Cardiac septum (tissue), 1 donor: ENCODE measurements at regions not wholly inside any gene's neighbourhood (a gene's known extent, or its start where the extent isn't known, plus 50 kb on each side); places are given as distances from the start of the nearest gene placed in this dataset.

ENCODE experiments used
- DNase-seq: peaks from one replicate; pipeline ENCODE4 v3.0.0-alpha.2; 2020; ENCODE audit warnings: low spot score
- intact Hi-C: fragments of 100-400 bp; cut with DNase I; formaldehyde crosslinking; loops from one replicate; pipeline ENCODE4 v1.14.0; 2022
- donor health status: DM: no; HTN: no; CAD: no.

- DNase-seq = no peak
- intact Hi-C loops = loop anchor here (1.0 to 5.0 kb wide), 2 partner anchors 108 to 294 kb away; no protein-coding TSS in a partner anchor
These were observed 106.3 kb downstream of the PERP start for GRCh38 chr6:138000941-138001340.

- DNase-seq = no peak
- intact Hi-C loops = loop anchor here (1.0 to 5.0 kb wide), 2 partner anchors 107 to 295 kb away; no protein-coding TSS in a partner anchor
These were observed 105.4 kb downstream of the PERP start for GRCh38 chr6:138001750-138002349.

GRCh38 chr6:138004430-138005287, 102.6 kb downstream of the PERP start:
- intact Hi-C loops = loop anchor here (5.0 kb wide), 1 partner anchor 297 kb away; no protein-coding TSS in a partner anchor
- no peak for DNase-seq

- intact Hi-C loops = no loop called here
- DNase-seq = no peak
These were observed 101.4 kb downstream of the PERP start for GRCh38 chr6:138005846-138006245.

- intact Hi-C loops = no loop called here
- no peak for DNase-seq
These were observed 100.2 kb downstream of the PERP start for GRCh38 chr6:138007014-138007472.

GRCh38 chr6:138008791-138009190, 98.4 kb downstream of the PERP start:
- DNase-seq = no peak
- intact Hi-C loops = no loop called here

GRCh38 chr6:138011413-138011812, 95.8 kb downstream of the PERP start:
- DNase-seq = no peak
- intact Hi-C loops = no loop called here

GRCh38 chr6:138012682-138013081, 94.5 kb downstream of the PERP start:
- DNase-seq = no peak
- intact Hi-C loops = no loop called here

GRCh38 chr6:138013959-138014358, 93.3 kb downstream of the PERP start:
- no peak for DNase-seq
- intact Hi-C loops = no loop called here

GRCh38 chr6:138017166-138017757, 90.0 kb downstream of the PERP start:
- no peak for DNase-seq
- intact Hi-C loops = no loop called here

- intact Hi-C loops = no loop called here
- no peak for DNase-seq
These were observed 88.9 kb downstream of the PERP start for GRCh38 chr6:138018297-138018696.

GRCh38 chr6:138025528-138025978, 81.7 kb downstream of the PERP start:
- intact Hi-C loops = no loop called here
- DNase-seq = no peak

GRCh38 chr6:138026342-138026741, 80.9 kb downstream of the PERP start:
- intact Hi-C loops = no loop called here

GRCh38 chr6:138028893-138029292, 78.3 kb downstream of the PERP start:
- intact Hi-C loops = no loop called here
- no peak for DNase-seq

More at GRCh38 chr6:138026342-138026741, 80.9 kb downstream of the PERP start:
- DNase-seq = no peak

GRCh38 chr6:138030872-138031271, 76.3 kb downstream of the PERP start:
- intact Hi-C loops = loop anchor here (5.0 kb wide), 1 partner anchor 76 kb away; the partner anchor contains the start of gene PERP
- no peak for DNase-seq

- DNase-seq = no peak
- intact Hi-C loops = loop anchor here (5.0 kb wide), 1 partner anchor 76 kb away; the partner anchor contains the start of gene PERP
These were observed 75.8 kb downstream of the PERP start for GRCh38 chr6:138031417-138031816.

GRCh38 chr6:138031850-138032249, 75.4 kb downstream of the PERP start:
- intact Hi-C loops = loop anchor here (5.0 kb wide), 1 partner anchor 75 kb away; the partner anchor contains the start of gene PERP
- no peak for DNase-seq

- no peak for DNase-seq
- intact Hi-C loops = loop anchor here (5.0 kb wide), 1 partner anchor 75 kb away; the partner anchor contains the start of gene PERP
These were observed 74.6 kb downstream of the PERP start for GRCh38 chr6:138032571-138032970.

GRCh38 chr6:138034229-138034628, 73.0 kb downstream of the PERP start:
- intact Hi-C loops = loop anchor here (5.0 kb wide), 1 partner anchor 73 kb away; the partner anchor contains the start of gene PERP
- DNase-seq = no peak

GRCh38 chr6:138035070-138035469, 72.1 kb downstream of the PERP start:
- intact Hi-C loops = no loop called here
- no peak for DNase-seq
